Parathyroid adenoma (tissue), 2 donors: ENCODE measurements at regions not wholly inside any gene's neighbourhood (a gene's known extent, or its start where the extent isn't known, plus 50 kb on each side); places are given as distances from the start of the nearest gene placed in this dataset.

Experiments used
- H2AFZ ChIP-seq: fragments of 300-600 bp; sonication (generic); one replicate; pipeline ENCODE4 v1.7.0; 2017; ENCODE audit warnings: antibody characterized with exemption, mild to moderate bottlenecking
- H3K27ac ChIP-seq: fragments of 300-600 bp; sonication (generic); one replicate; pipeline ENCODE4 v1.7.0; 2017
- H3K27me3 ChIP-seq: fragments of 300-600 bp; sonication (generic); one replicate; pipeline ENCODE4 v1.7.0; 2017; ENCODE audit warnings: low read length; ENCODE audit not compliant: control insufficient read depth, insufficient read depth
- H3K36me3 ChIP-seq: fragments of 300-600 bp; sonication (generic); one replicate; pipeline ENCODE4 v1.7.0; 2017; ENCODE audit warnings: low read length; ENCODE audit not compliant: control insufficient read depth, insufficient read depth
- H3K4me1 ChIP-seq: fragments of 300-600 bp; sonication (generic); one replicate; pipeline ENCODE4 v1.7.0; 2017; ENCODE audit warnings: control low read depth
- H3K4me2 ChIP-seq: fragments of 300-600 bp; sonication (generic); one replicate; pipeline ENCODE4 v1.7.0; 2017; ENCODE audit warnings: low read length
- H3K4me3 ChIP-seq: fragments of 300-600 bp; sonication (generic); one replicate; pipeline ENCODE4 v1.7.0; 2017; ENCODE audit warnings: low read depth, low read length
- H3K79me2 ChIP-seq: fragments of 300-600 bp; sonication (generic); one replicate; pipeline ENCODE4 v1.7.0; 2017; ENCODE audit warnings: control low read depth
- H3K9ac ChIP-seq: fragments of 300-600 bp; sonication (generic); one replicate; pipeline ENCODE4 v1.7.0; 2017; ENCODE audit warnings: mild to moderate bottlenecking
- H3K9me3 ChIP-seq: fragments of 300-600 bp; sonication (generic); one replicate; pipeline ENCODE4 v1.7.0; 2017; ENCODE audit warnings: low read length; ENCODE audit not compliant: control insufficient read depth
- CTCF ChIP-seq: fragments of 300-600 bp; sonication (generic); IDR thresholded peaks from one replicate; pipeline ENCODE4 v1.7.0; 2017; ENCODE audit warnings: antibody characterized with exemption, mild to moderate bottlenecking
- donor health status: primary hyperparathyroidism.

GRCh38 chr1:194069831-194070218 is 883.4 kb upstream of the B3GALT2 start:
- H3K4me1 ChIP-seq, result no peaks in the 10 kb centered on the region
- no peaks in the 10 kb centered on the region for H3K79me2 ChIP-seq
- no peak overlapping the region for H3K27ac ChIP-seq
- no peaks in the 10 kb centered on the region for H3K36me3 ChIP-seq
- no peak overlapping the region for H3K4me3 ChIP-seq
- no peaks in the 10 kb centered on the region for H3K27me3 ChIP-seq
- H3K9ac ChIP-seq, result no peak overlapping the region
- H2AFZ ChIP-seq, result no peak overlapping the region
- H3K4me2 ChIP-seq, result no peak overlapping the region
- no peak for TF ChIP-seq CTCF
- H3K9me3 ChIP-seq, result no peaks in the 10 kb centered on the region

- Histone ChIP-seq H3K4me2 (no peak overlapping the region), H3K4me1 (no peaks in the 10 kb centered on the region), H3K4me3 (no peak overlapping the region), H3K79me2 (no peaks in the 10 kb centered on the region), H3K36me3 (no peaks in the 10 kb centered on the region), H3K9me3 (no peaks in the 10 kb centered on the region), H3K9ac (no peak overlapping the region), H3K27ac (no peak overlapping the region), H3K27me3 (no peaks in the 10 kb centered on the region), H2AFZ (no peak overlapping the region)
- no peak for TF ChIP-seq CTCF
These were observed 882.9 kb upstream of the B3GALT2 start for GRCh38 chr1:194069168-194069830.

- no peak for TF ChIP-seq CTCF
- H3K4me1 ChIP-seq, result no peaks in the 10 kb centered on the region
- H3K9me3 ChIP-seq, result no peaks in the 10 kb centered on the region
- H2AFZ ChIP-seq, result no peak overlapping the region
- H3K36me3 ChIP-seq, result no peaks in the 10 kb centered on the region
- no peaks in the 10 kb centered on the region for H3K79me2 ChIP-seq
- H3K27ac ChIP-seq, result no peak overlapping the region
- no peak overlapping the region for H3K4me3 ChIP-seq
- no peak overlapping the region for H3K4me2 ChIP-seq
- H3K27me3 ChIP-seq, result no peaks in the 10 kb centered on the region
- no peak overlapping the region for H3K9ac ChIP-seq
These were observed 882.2 kb upstream of the B3GALT2 start for GRCh38 chr1:194068446-194069167.

GRCh38 chr1:194067772-194068171 is 881.4 kb upstream of the B3GALT2 start:
- H3K27ac ChIP-seq, result no peak overlapping the region
- no peak overlapping the region for H3K9ac ChIP-seq
- no peak for TF ChIP-seq CTCF
- H3K36me3 ChIP-seq, result no peaks in the 10 kb centered on the region
- no peak overlapping the region for H3K4me3 ChIP-seq
- H3K4me1 ChIP-seq, result no peaks in the 10 kb centered on the region
- H3K79me2 ChIP-seq, result no peaks in the 10 kb centered on the region
- H3K9me3 ChIP-seq, result no peaks in the 10 kb centered on the region
- H2AFZ ChIP-seq, result no peak overlapping the region
- H3K4me2 ChIP-seq, result no peak overlapping the region
- no peaks in the 10 kb centered on the region for H3K27me3 ChIP-seq

GRCh38 chr1:194062962-194063361 is 876.5 kb upstream of the B3GALT2 start:
- no peak overlapping the region for H3K27ac ChIP-seq
- no peak overlapping the region for H2AFZ ChIP-seq
- no peaks in the 10 kb centered on the region for H3K79me2 ChIP-seq
- H3K4me2 ChIP-seq, result no peak overlapping the region
- H3K4me1 ChIP-seq, result no peaks in the 10 kb centered on the region
- no peaks in the 10 kb centered on the region for H3K36me3 ChIP-seq
- no peak for TF ChIP-seq CTCF
- H3K27me3 ChIP-seq, result no peaks in the 10 kb centered on the region
- H3K4me3 ChIP-seq, result no peak overlapping the region
- no peaks in the 10 kb centered on the region for H3K9me3 ChIP-seq
- H3K9ac ChIP-seq, result no peak overlapping the region
